ENCODE measurements at regions not wholly inside any gene's neighbourhood (a gene's known extent, or its start where the extent isn't known, plus 50 kb on each side); places are given as distances from the start of the nearest gene placed in this dataset.
"Not testable (repeated sequence)": the region's sequence is repeated elsewhere in the genome, so short reads cannot be mapped to it uniquely, and the experiment has no call there.

GRCh38 chr13:54599413-54599812, 1570.8 kb downstream of the OLFM4 start:
- 10% methylated on average over 1 of the region's 1 CpG for WGBS
- Histone ChIP-seq H3K27me3 (no peaks in the 10 kb centered on the region), H3K27ac (replicated peaks in 1 of 4) (no peak overlapping the region), H3K4me1 (no peaks in the 10 kb centered on the region), H3K4me3 (no peak overlapping the region), H3K9me3 (peaks cover 0 to 11% (median 4%) of the 10 kb centered on the region in 4 donors), H3K36me3 (no peaks in the 10 kb centered on the region)
- TF ChIP-seq EP300 (IDR thresholded peaks at IDR 0.05), result no peak
- TF ChIP-seq POLR2A (IDR thresholded peaks at IDR 0.05; ENCODE audit: low read depth), result no peak
- no peak for TF ChIP-seq CTCF (IDR thresholded peaks at IDR 0.05)
- no peak for TF ChIP-seq POLR2AphosphoS5 (IDR thresholded peaks at IDR 0.05)
- intact Hi-C loops (cut with DNase I), result no loop called here
- DNase-seq (ENCODE audit: extremely low spot score), result no peak

- Histone ChIP-seq H3K9me3 (peaks cover 0 to 7% (median 3%) of the 10 kb centered on the region in 4 donors), H3K27ac (replicated peaks in 1 of 4) (no peak overlapping the region), H3K27me3 (no peaks in the 10 kb centered on the region), H3K36me3 (no peaks in the 10 kb centered on the region), H3K4me3 (no peak overlapping the region), H3K4me1 (no peaks in the 10 kb centered on the region)
- 63% methylated on average over 1 of the region's 1 CpG for WGBS
- intact Hi-C loops (cut with DNase I), result no loop called here
- no peak for TF ChIP-seq EP300 (IDR thresholded peaks at IDR 0.05)
- no peak for TF ChIP-seq POLR2AphosphoS5 (IDR thresholded peaks at IDR 0.05)
- no peak for TF ChIP-seq POLR2A (IDR thresholded peaks at IDR 0.05; ENCODE audit: low read depth)
- TF ChIP-seq CTCF (IDR thresholded peaks at IDR 0.05), result no peak
- DNase-seq (ENCODE audit: extremely low spot score), result no peak
These were observed 1578.3 kb downstream of the OLFM4 start for GRCh38 chr13:54606944-54607343.

- Histone ChIP-seq H3K27ac (replicated peaks in 1 of 4) (no peak overlapping the region), H3K4me3 (no peak overlapping the region), H3K4me1 (no peaks in the 10 kb centered on the region), H3K36me3 (no peaks in the 10 kb centered on the region), H3K27me3 (no peaks in the 10 kb centered on the region), H3K9me3 (peaks cover 0 to 2% (median under 1%) of the 10 kb centered on the region in 4 donors)
- intact Hi-C loops (cut with DNase I), result no loop called here
- DNase-seq (ENCODE audit: extremely low spot score), result no peak
- TF ChIP-seq POLR2AphosphoS5 (IDR thresholded peaks at IDR 0.05) (no peak), CTCF (IDR thresholded peaks at IDR 0.05) (no peak), EP300 (IDR thresholded peaks at IDR 0.05) (no peak), POLR2A (IDR thresholded peaks at IDR 0.05; ENCODE audit: low read depth) (no peak)
These were observed 1578.8 kb downstream of the OLFM4 start for GRCh38 chr13:54607421-54607820.

- Histone ChIP-seq H3K4me1 (no peaks in the 10 kb centered on the region), H3K27me3 (no peaks in the 10 kb centered on the region), H3K36me3 (no peaks in the 10 kb centered on the region), H3K9me3 (no peaks in the 10 kb centered on the region), H3K4me3 (no peak overlapping the region), H3K27ac (replicated peaks in 1 of 4) (no peak overlapping the region)
- intact Hi-C loops (cut with DNase I), result no loop called here
- no peak for TF ChIP-seq EP300 (IDR thresholded peaks at IDR 0.05)
- no peak for TF ChIP-seq POLR2A (IDR thresholded peaks at IDR 0.05; ENCODE audit: low read depth)
- no peak for TF ChIP-seq CTCF (IDR thresholded peaks at IDR 0.05)
- no peak for TF ChIP-seq POLR2AphosphoS5 (IDR thresholded peaks at IDR 0.05)
- 63% methylated on average over 5 of the region's 5 CpGs for WGBS
- DNase-seq (ENCODE audit: extremely low spot score), result no peak
These were observed 1582.8 kb downstream of the OLFM4 start for GRCh38 chr13:54611390-54611789.

- DNase-seq (ENCODE audit: extremely low spot score), result no peak
- intact Hi-C loops (cut with DNase I), result no loop called here
- Histone ChIP-seq H3K27me3 (no peaks in the 10 kb centered on the region), H3K4me1 (no peaks in the 10 kb centered on the region), H3K36me3 (no peaks in the 10 kb centered on the region), H3K27ac (replicated peaks in 1 of 4) (no peak overlapping the region), H3K9me3 (no peaks in the 10 kb centered on the region), H3K4me3 (no peak overlapping the region)
- 78% methylated on average over 3 of the region's 5 CpGs for WGBS
- TF ChIP-seq CTCF (IDR thresholded peaks at IDR 0.05) (no peak), POLR2AphosphoS5 (IDR thresholded peaks at IDR 0.05) (no peak), POLR2A (IDR thresholded peaks at IDR 0.05; ENCODE audit: low read depth) (no peak), EP300 (IDR thresholded peaks at IDR 0.05) (no peak)
These were observed 1586.1 kb downstream of the OLFM4 start for GRCh38 chr13:54614726-54615125.

- H3K27me3 ChIP-seq; H3K27ac ChIP-seq (replicated peaks in 1 of 4); H3K9me3 ChIP-seq; H3K4me1 ChIP-seq; DNase-seq (ENCODE audit: extremely low spot score); H3K36me3 ChIP-seq; intact Hi-C loops (cut with DNase I); H3K4me3 ChIP-seq: not testable (repeated sequence)
- 92% methylated on average over 1 of the region's 1 CpG for WGBS
These were observed 1597.9 kb downstream of the OLFM4 start for GRCh38 chr13:54626504-54626903.

Measured in esophagus muscularis mucosa (tissue), 4 donors.